Activated naive CD4-positive, alpha-beta T cell treated with anti-CD3 and anti-CD28 coated beads, Interleukin-2, amount 50 U/mL, for 72 hours (primary cell): ENCODE measurements at regions not wholly inside any gene's neighbourhood (a gene's known extent, or its start where the extent isn't known, plus 50 kb on each side); places are given as distances from the start of the nearest gene placed in this dataset.

ENCODE experiments used
- ATAC-seq, 2 donors: fragments of 150-1000 bp; cut with Tn5 transposase; 2 replicates each; pipeline ENCODE4 v1.10.0; 2021; ENCODE audit warnings: mild to moderate bottlenecking in 2 of 2, moderate library complexity in 2 of 2
- DNase-seq, 2 donors: peaks; one replicate each; pipeline ENCODE4 v3.0.0; 2021 to 2022; ENCODE audit warnings: low spot score in 2 of 2
- H3K27ac Mint-ChIP-seq, 2 donors: one replicate each; pipeline ENCODE4 v1.8.0; 2022; ENCODE audit warnings: mild to moderate bottlenecking in 2 of 2, mixed read lengths in 2 of 2
- H3K36me3 Mint-ChIP-seq, 2 donors: one replicate each; pipeline ENCODE4 v1.8.0; 2022; ENCODE audit warnings: mixed read lengths in 2 of 2
- H3K9me3 Mint-ChIP-seq, 2 donors: one replicate each; pipeline ENCODE4 v1.8.0; 2022; ENCODE audit warnings: mixed read lengths in 2 of 2

GRCh38 chr9:134983506-134984371 is 66.0 kb upstream of the FCN1 start:
- DNase-seq = no peak
- Mint-ChIP-seq H3K9me3 (peaks cover 14 to 18% of the 10 kb centered on the region in 2 donors), H3K27ac (no peak overlapping the region), H3K36me3 (peaks cover 4 to 5% of the 10 kb centered on the region in 2 donors)
- no peak for ATAC-seq

- Mint-ChIP-seq H3K27ac (no peak overlapping the region), H3K36me3 (peaks cover 4 to 5% of the 10 kb centered on the region in 2 donors), H3K9me3 (peaks cover 14 to 18% of the 10 kb centered on the region in 2 donors)
- ATAC-seq (no peak), DNase-seq (no peak)
Measured at GRCh38 chr9:134984372-134985265, 66.9 kb upstream of the FCN1 start.

GRCh38 chr9:134985451-134985850 is 67.7 kb upstream of the FCN1 start:
- no peak overlapping the region for H3K27ac Mint-ChIP-seq
- H3K36me3 Mint-ChIP-seq = peaks cover 4 to 5% of the 10 kb centered on the region in 2 donors
- peaks cover 14 to 18% of the 10 kb centered on the region in 2 donors for H3K9me3 Mint-ChIP-seq
- ATAC-seq (no peak), DNase-seq (no peak)

- Mint-ChIP-seq H3K9me3 (peaks cover 11 to 14% of the 10 kb centered on the region in 2 donors), H3K36me3 (peaks cover 4 to 5% of the 10 kb centered on the region in 2 donors), H3K27ac (no peak overlapping the region)
- ATAC-seq = no peak
- DNase-seq = no peak
Measured at GRCh38 chr9:134986957-134987356, 69.2 kb upstream of the FCN1 start.

GRCh38 chr9:134987376-134987775 is 69.7 kb upstream of the FCN1 start:
- ATAC-seq (no peak), DNase-seq (no peak)
- peaks cover 4 to 5% of the 10 kb centered on the region in 2 donors for H3K36me3 Mint-ChIP-seq
- peaks cover 10 to 14% of the 10 kb centered on the region in 2 donors for H3K9me3 Mint-ChIP-seq
- H3K27ac Mint-ChIP-seq = no peak overlapping the region

- ATAC-seq (no peak), DNase-seq (no peak)
- Mint-ChIP-seq H3K27ac (no peak overlapping the region), H3K9me3 (peaks cover 10 to 14% of the 10 kb centered on the region in 2 donors), H3K36me3 (peaks cover 4 to 5% of the 10 kb centered on the region in 2 donors)
Measured at GRCh38 chr9:134987906-134988700, 70.4 kb upstream of the FCN1 start.

GRCh38 chr9:134988706-134989105 is 71.0 kb upstream of the FCN1 start:
- Mint-ChIP-seq H3K36me3 (peaks cover 4 to 5% of the 10 kb centered on the region in 2 donors), H3K9me3 (peaks cover 10 to 14% of the 10 kb centered on the region in 2 donors), H3K27ac (no peak overlapping the region)
- DNase-seq (no peak), ATAC-seq (no peak)

- H3K36me3 Mint-ChIP-seq = peaks cover 4 to 5% of the 10 kb centered on the region in 2 donors
- no peak overlapping the region for H3K27ac Mint-ChIP-seq
- no peak for ATAC-seq
- DNase-seq = no peak
- peaks cover 10 to 14% of the 10 kb centered on the region in 2 donors for H3K9me3 Mint-ChIP-seq
Measured at GRCh38 chr9:134989206-134990065, 71.7 kb upstream of the FCN1 start.

- Mint-ChIP-seq H3K36me3 (peaks cover 4 to 5% of the 10 kb centered on the region in 2 donors), H3K9me3 (peaks cover 6 to 9% of the 10 kb centered on the region in 2 donors), H3K27ac (no peak overlapping the region)
- DNase-seq (no peak), ATAC-seq (no peak)
Measured at GRCh38 chr9:134991808-134992754, 74.4 kb upstream of the FCN1 start.

GRCh38 chr9:134992755-134993124 is 75.0 kb upstream of the FCN1 start:
- ATAC-seq (no peak), DNase-seq (no peak)
- H3K36me3 Mint-ChIP-seq = no peaks in the 10 kb centered on the region
- H3K9me3 Mint-ChIP-seq = peaks cover 2 to 4% of the 10 kb centered on the region in 2 donors
- H3K27ac Mint-ChIP-seq = no peak overlapping the region

- H3K36me3 Mint-ChIP-seq = no peaks in the 10 kb centered on the region
- peaks cover 4 to 5% of the 10 kb centered on the region in 2 donors for H3K9me3 Mint-ChIP-seq
- H3K27ac Mint-ChIP-seq = no peak overlapping the region
- DNase-seq = no peak
- no peak for ATAC-seq
Measured at GRCh38 chr9:134993416-134993815, 75.7 kb upstream of the FCN1 start.

- ATAC-seq (no peak), DNase-seq (no peak)
- peaks cover 0 to 7% of the 10 kb centered on the region in 2 donors for H3K36me3 Mint-ChIP-seq
- H3K27ac Mint-ChIP-seq = no peak overlapping the region
- H3K9me3 Mint-ChIP-seq = peaks cover 4 to 5% of the 10 kb centered on the region in 2 donors
Measured at GRCh38 chr9:134993996-134994720, 76.4 kb upstream of the FCN1 start.

GRCh38 chr9:134994926-134995791 is 77.4 kb upstream of the FCN1 start:
- H3K36me3 Mint-ChIP-seq = peaks cover under 1 to 16% of the 10 kb centered on the region in 2 donors
- DNase-seq = no peak
- no peak for ATAC-seq
- H3K27ac Mint-ChIP-seq = no peak overlapping the region
- peaks cover 8 to 10% of the 10 kb centered on the region in 2 donors for H3K9me3 Mint-ChIP-seq
